SK-N-SH treated with all-trans-retinoic acid at 6 μM for 48 hours (cell line): ENCODE measurements at regions not wholly inside any gene's neighbourhood (a gene's known extent, or its start where the extent isn't known, plus 50 kb on each side); places are given as distances from the start of the nearest gene placed in this dataset.
"Not testable (repeated sequence)": the region's sequence is repeated elsewhere in the genome, so short reads cannot be mapped to it uniquely, and the experiment has no call there.

Source experiments
- ESRRG ChIP-seq: fragments of 250-450 bp; sonication (Bioruptor Pico); IDR thresholded peaks from 2 replicates; pipeline ENCODE4 v1.6.1; 2021; ENCODE audit warnings: mild to moderate bottlenecking
- TF ChIP-seq, protein P1 (sequence below): fragments of 250-450 bp; sonication (Bioruptor Pico); IDR thresholded peaks from 2 replicates; pipeline ENCODE4 v1.5.1; 2020; ENCODE audit warnings: low read depth, mild to moderate bottlenecking, moderate library complexity

DNA sequence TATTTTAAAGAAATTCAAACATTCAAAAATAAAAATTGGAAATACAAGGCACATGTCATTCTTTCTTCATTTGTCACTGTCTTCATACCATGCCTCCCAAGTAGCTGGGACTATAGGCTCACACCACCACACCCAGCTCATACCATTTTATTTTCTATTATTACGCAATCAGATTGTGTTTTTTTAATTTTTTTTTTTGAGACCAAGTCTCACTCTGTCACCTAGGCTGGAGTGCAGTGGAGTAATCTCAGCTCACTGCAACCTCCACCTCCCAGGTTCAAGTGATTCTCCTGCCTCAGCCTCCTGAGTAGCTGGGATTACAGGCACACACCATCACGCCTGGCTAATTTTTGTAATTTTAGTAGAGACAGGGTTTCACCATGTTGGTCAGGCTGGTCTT is 526.1 kb downstream of the DTWD2 start:
- not testable (repeated sequence) for TF ChIP-seq ESRRG (CRISPR knock-in tag)
- TF ChIP-seq, protein P1, sequence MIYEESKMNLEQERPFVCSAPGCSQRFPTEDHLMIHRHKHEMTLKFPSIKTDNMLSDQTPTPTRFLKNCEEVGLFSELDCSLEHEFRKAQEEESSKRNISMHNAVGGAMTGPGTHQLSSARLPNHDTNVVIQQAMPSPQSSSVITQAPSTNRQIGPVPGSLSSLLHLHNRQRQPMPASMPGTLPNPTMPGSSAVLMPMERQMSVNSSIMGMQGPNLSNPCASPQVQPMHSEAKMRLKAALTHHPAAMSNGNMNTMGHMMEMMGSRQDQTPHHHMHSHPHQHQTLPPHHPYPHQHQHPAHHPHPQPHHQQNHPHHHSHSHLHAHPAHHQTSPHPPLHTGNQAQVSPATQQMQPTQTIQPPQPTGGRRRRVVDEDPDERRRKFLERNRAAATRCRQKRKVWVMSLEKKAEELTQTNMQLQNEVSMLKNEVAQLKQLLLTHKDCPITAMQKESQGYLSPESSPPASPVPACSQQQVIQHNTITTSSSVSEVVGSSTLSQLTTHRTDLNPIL (CRISPR knock-in tag), result not testable (repeated sequence)
